SIG-M5 treated with dmso at 0.1 percent for 504 hours (cell line): ENCODE measurements at regions not wholly inside any gene's neighbourhood (a gene's known extent, or its start where the extent isn't known, plus 50 kb on each side); places are given as distances from the start of the nearest gene placed in this dataset.

Experiments used
- DNase-seq: peaks from one replicate; lab custom pipeline; 2025; ENCODE audit not compliant: unreplicated experiment; lab: John Stamatoyannopoulos, UW

GRCh38 chr10:88195841-88196240 is 332.4 kb downstream of the PTEN start:
- no peak for DNase-seq

- DNase-seq, result no peak
Measured at GRCh38 chr10:88196291-88196690, 332.9 kb downstream of the PTEN start.

GRCh38 chr10:88198023-88198422 is 334.6 kb downstream of the PTEN start:
- DNase-seq, result no peak

- DNase-seq, result no peak
Measured at GRCh38 chr10:88200312-88201032, 337.0 kb downstream of the PTEN start.

GRCh38 chr10:88205842-88206446 is 342.5 kb downstream of the PTEN start:
- DNase-seq, result no peak

- no peak for DNase-seq
Measured at GRCh38 chr10:88207121-88207546, 343.7 kb downstream of the PTEN start.

- no peak for DNase-seq
Measured at GRCh38 chr10:88209231-88209630, 345.8 kb downstream of the PTEN start.

GRCh38 chr10:88209837-88210561 is 346.6 kb downstream of the PTEN start:
- DNase-seq, result no peak

GRCh38 chr10:88211230-88211629 is 347.8 kb downstream of the PTEN start:
- no peak for DNase-seq

GRCh38 chr10:88212069-88212468 is 348.6 kb downstream of the PTEN start:
- DNase-seq, result no peak

GRCh38 chr10:88213065-88213605 is 349.7 kb downstream of the PTEN start:
- DNase-seq, result no peak

- DNase-seq, result no peak
Measured at GRCh38 chr10:88216976-88217375, 353.6 kb downstream of the PTEN start.

- DNase-seq, result no peak
Measured at GRCh38 chr10:88218362-88218761, 354.9 kb downstream of the PTEN start.

- no peak for DNase-seq
Measured at GRCh38 chr10:88219753-88220152, 356.3 kb downstream of the PTEN start.

- no peak for DNase-seq
Measured at GRCh38 chr10:88221010-88221973, 357.9 kb downstream of the PTEN start.

- no peak for DNase-seq
Measured at GRCh38 chr10:88222881-88223280, 359.5 kb downstream of the PTEN start.
